ENCODE measurements at regions not wholly inside any gene's neighbourhood (a gene's known extent, or its start where the extent isn't known, plus 50 kb on each side); places are given as distances from the start of the nearest gene placed in this dataset.

GRCh38 chr6:137701942-137702341 lies 165.1 kb upstream of the TNFAIP3 start:
- no peak overlapping the region for H3K4me3 ChIP-seq (ENCODE audit: low read length)
- no peak for DNase-seq (ENCODE audit: low read depth)
- TF ChIP-seq CTCF (IDR thresholded peaks at IDR 0.05; ENCODE audit: insufficient read depth, low read depth, low read length, missing control alignments) = no peak

- no peak overlapping the region for H3K4me3 ChIP-seq (ENCODE audit: low read length)
- no peak for TF ChIP-seq CTCF (IDR thresholded peaks at IDR 0.05; ENCODE audit: insufficient read depth, low read depth, low read length, missing control alignments)
- peak; percentile 30 for DNase-seq (ENCODE audit: low read depth)
Measured at GRCh38 chr6:137702791-137703424, 164.2 kb upstream of the TNFAIP3 start.

GRCh38 chr6:137704802-137705159 lies 162.3 kb upstream of the TNFAIP3 start:
- no peak overlapping the region for H3K4me3 ChIP-seq (ENCODE audit: low read length)
- no peak for DNase-seq (ENCODE audit: low read depth)
- no peak for TF ChIP-seq CTCF (IDR thresholded peaks at IDR 0.05; ENCODE audit: insufficient read depth, low read depth, low read length, missing control alignments)

- TF ChIP-seq CTCF (IDR thresholded peaks at IDR 0.05; ENCODE audit: insufficient read depth, low read depth, low read length, missing control alignments) = peak; percentile 92
- no peak overlapping the region for H3K4me3 ChIP-seq (ENCODE audit: low read length)
- DNase-seq (ENCODE audit: low read depth) = peak; percentile 66
Measured at GRCh38 chr6:137705160-137706082, 161.6 kb upstream of the TNFAIP3 start.

- no peak for TF ChIP-seq CTCF (IDR thresholded peaks at IDR 0.05; ENCODE audit: insufficient read depth, low read depth, low read length, missing control alignments)
- DNase-seq (ENCODE audit: low read depth) = no peak
- no peak overlapping the region for H3K4me3 ChIP-seq (ENCODE audit: low read length)
Measured at GRCh38 chr6:137706083-137706750, 160.8 kb upstream of the TNFAIP3 start.

- DNase-seq (ENCODE audit: low read depth) = no peak
- H3K4me3 ChIP-seq (ENCODE audit: low read length) = no peak overlapping the region
- no peak for TF ChIP-seq CTCF (IDR thresholded peaks at IDR 0.05; ENCODE audit: insufficient read depth, low read depth, low read length, missing control alignments)
Measured at GRCh38 chr6:137707038-137707589, 159.9 kb upstream of the TNFAIP3 start.

All from epithelial cell of esophagus (primary cell).